ENCODE measurements at regions not wholly inside any gene's neighbourhood (a gene's known extent, or its start where the extent isn't known, plus 50 kb on each side); places are given as distances from the start of the nearest gene placed in this dataset.
"Not testable (repeated sequence)": the region's sequence is repeated elsewhere in the genome, so short reads cannot be mapped to it uniquely, and the experiment has no call there.

- H3K4me1 ChIP-seq (ENCODE audit: control insufficient read depth, insufficient read depth, low read length); H3K27me3 ChIP-seq (ENCODE audit: control insufficient read depth, insufficient read depth, low read length); H3K9me3 ChIP-seq (ENCODE audit: control insufficient read depth, low read depth, low read length); DNase-seq; H3K4me3 ChIP-seq (ENCODE audit: low read length); H3K27ac ChIP-seq (ENCODE audit: low read length); H3K36me3 ChIP-seq (ENCODE audit: control insufficient read depth, insufficient read depth, low read length): not testable (repeated sequence)
- no CpG with 5 or more reads among the region's 15 CpGs for WGBS (ENCODE audit: insufficient coverage, low lambda C conversion rate)
Observed at GRCh38 chr20:47908361-47909035, 123.2 kb upstream of the SULF2 start.

- H3K36me3 ChIP-seq (ENCODE audit: control insufficient read depth, insufficient read depth, low read length); H3K9me3 ChIP-seq (ENCODE audit: control insufficient read depth, low read depth, low read length); H3K27me3 ChIP-seq (ENCODE audit: control insufficient read depth, insufficient read depth, low read length); H3K27ac ChIP-seq (ENCODE audit: low read length); H3K4me3 ChIP-seq (ENCODE audit: low read length); DNase-seq; H3K4me1 ChIP-seq (ENCODE audit: control insufficient read depth, insufficient read depth, low read length): not testable (repeated sequence)
- WGBS (ENCODE audit: insufficient coverage, low lambda C conversion rate) = no CpG with 5 or more reads among the region's 7 CpGs
Observed at GRCh38 chr20:47907951-47908350, 122.7 kb upstream of the SULF2 start.

- no peak overlapping the region for H3K27ac ChIP-seq (ENCODE audit: low read length)
- no peaks in the 10 kb centered on the region for H3K4me1 ChIP-seq (ENCODE audit: control insufficient read depth, insufficient read depth, low read length)
- DNase-seq = no peak
- no CpG with 5 or more reads among the region's 13 CpGs for WGBS (ENCODE audit: insufficient coverage, low lambda C conversion rate)
- no peaks in the 10 kb centered on the region for H3K27me3 ChIP-seq (ENCODE audit: control insufficient read depth, insufficient read depth, low read length)
- no peaks in the 10 kb centered on the region for H3K9me3 ChIP-seq (ENCODE audit: control insufficient read depth, low read depth, low read length)
- no peaks in the 10 kb centered on the region for H3K36me3 ChIP-seq (ENCODE audit: control insufficient read depth, insufficient read depth, low read length)
- no peak overlapping the region for H3K4me3 ChIP-seq (ENCODE audit: low read length)
Observed at GRCh38 chr20:47907031-47907675, 121.9 kb upstream of the SULF2 start.

- no peak overlapping the region for H3K27ac ChIP-seq (ENCODE audit: low read length)
- 100% methylated on average over 2 of the region's 12 CpGs for WGBS (ENCODE audit: insufficient coverage, low lambda C conversion rate)
- H3K4me1 ChIP-seq (ENCODE audit: control insufficient read depth, insufficient read depth, low read length) = no peaks in the 10 kb centered on the region
- no peaks in the 10 kb centered on the region for H3K9me3 ChIP-seq (ENCODE audit: control insufficient read depth, low read depth, low read length)
- no peak overlapping the region for H3K4me3 ChIP-seq (ENCODE audit: low read length)
- no peaks in the 10 kb centered on the region for H3K27me3 ChIP-seq (ENCODE audit: control insufficient read depth, insufficient read depth, low read length)
- DNase-seq = no peak
- no peaks in the 10 kb centered on the region for H3K36me3 ChIP-seq (ENCODE audit: control insufficient read depth, insufficient read depth, low read length)
Observed at GRCh38 chr20:47906348-47906660, 121.0 kb upstream of the SULF2 start.

- Histone ChIP-seq H3K27ac (ENCODE audit: low read length) (no peak overlapping the region), H3K4me3 (ENCODE audit: low read length) (no peak overlapping the region), H3K4me1 (ENCODE audit: control insufficient read depth, insufficient read depth, low read length) (no peaks in the 10 kb centered on the region), H3K9me3 (ENCODE audit: control insufficient read depth, low read depth, low read length) (no peaks in the 10 kb centered on the region), H3K36me3 (ENCODE audit: control insufficient read depth, insufficient read depth, low read length) (no peaks in the 10 kb centered on the region), H3K27me3 (ENCODE audit: control insufficient read depth, insufficient read depth, low read length) (no peaks in the 10 kb centered on the region)
- DNase-seq = no peak
- no CpG with 5 or more reads among the region's 18 CpGs for WGBS (ENCODE audit: insufficient coverage, low lambda C conversion rate)
Observed at GRCh38 chr20:47905628-47906347, 120.5 kb upstream of the SULF2 start.

GRCh38 chr20:47903009-47903408, 117.7 kb upstream of the SULF2 start:
- not testable (repeated sequence) for H3K27ac ChIP-seq (ENCODE audit: low read length); DNase-seq; H3K4me3 ChIP-seq (ENCODE audit: low read length); H3K9me3 ChIP-seq (ENCODE audit: control insufficient read depth, low read depth, low read length); H3K27me3 ChIP-seq (ENCODE audit: control insufficient read depth, insufficient read depth, low read length); H3K4me1 ChIP-seq (ENCODE audit: control insufficient read depth, insufficient read depth, low read length); H3K36me3 ChIP-seq (ENCODE audit: control insufficient read depth, insufficient read depth, low read length)
- no CpG with 5 or more reads among the region's 3 CpGs for WGBS (ENCODE audit: insufficient coverage, low lambda C conversion rate)

- H3K4me1 ChIP-seq (ENCODE audit: control insufficient read depth, insufficient read depth, low read length); H3K4me3 ChIP-seq (ENCODE audit: low read length); H3K36me3 ChIP-seq (ENCODE audit: control insufficient read depth, insufficient read depth, low read length); DNase-seq; H3K27ac ChIP-seq (ENCODE audit: low read length); H3K27me3 ChIP-seq (ENCODE audit: control insufficient read depth, insufficient read depth, low read length); H3K9me3 ChIP-seq (ENCODE audit: control insufficient read depth, low read depth, low read length): not testable (repeated sequence)
- no CpG with 5 or more reads among the region's 7 CpGs for WGBS (ENCODE audit: insufficient coverage, low lambda C conversion rate)
Observed at GRCh38 chr20:47899313-47899712, 114.0 kb upstream of the SULF2 start.

- no peaks in the 10 kb centered on the region for H3K9me3 ChIP-seq (ENCODE audit: control insufficient read depth, low read depth, low read length)
- H3K4me3 ChIP-seq (ENCODE audit: low read length) = no peak overlapping the region
- WGBS (ENCODE audit: insufficient coverage, low lambda C conversion rate) = 100% methylated on average over 1 of the region's 11 CpGs
- no peak for DNase-seq
- no peaks in the 10 kb centered on the region for H3K4me1 ChIP-seq (ENCODE audit: control insufficient read depth, insufficient read depth, low read length)
- no peaks in the 10 kb centered on the region for H3K27me3 ChIP-seq (ENCODE audit: control insufficient read depth, insufficient read depth, low read length)
- no peak overlapping the region for H3K27ac ChIP-seq (ENCODE audit: low read length)
- H3K36me3 ChIP-seq (ENCODE audit: control insufficient read depth, insufficient read depth, low read length) = no peaks in the 10 kb centered on the region
Observed at GRCh38 chr20:47897461-47897860, 112.2 kb upstream of the SULF2 start.

GRCh38 chr20:47892681-47893080, 107.4 kb upstream of the SULF2 start:
- WGBS (ENCODE audit: insufficient coverage, low lambda C conversion rate) = no CpG with 5 or more reads among the region's 9 CpGs

GRCh38 chr20:47890708-47891107, 105.4 kb upstream of the SULF2 start:
- no CpG with 5 or more reads among the region's 5 CpGs for WGBS (ENCODE audit: insufficient coverage, low lambda C conversion rate)
- not testable (repeated sequence) for H3K4me3 ChIP-seq (ENCODE audit: low read length); H3K4me1 ChIP-seq (ENCODE audit: control insufficient read depth, insufficient read depth, low read length); DNase-seq; H3K27ac ChIP-seq (ENCODE audit: low read length); H3K27me3 ChIP-seq (ENCODE audit: control insufficient read depth, insufficient read depth, low read length); H3K9me3 ChIP-seq (ENCODE audit: control insufficient read depth, low read depth, low read length); H3K36me3 ChIP-seq (ENCODE audit: control insufficient read depth, insufficient read depth, low read length)

More at GRCh38 chr20:47892681-47893080, 107.4 kb upstream of the SULF2 start:
- H3K4me1 ChIP-seq (ENCODE audit: control insufficient read depth, insufficient read depth, low read length); H3K4me3 ChIP-seq (ENCODE audit: low read length); H3K36me3 ChIP-seq (ENCODE audit: control insufficient read depth, insufficient read depth, low read length); DNase-seq; H3K27ac ChIP-seq (ENCODE audit: low read length); H3K27me3 ChIP-seq (ENCODE audit: control insufficient read depth, insufficient read depth, low read length); H3K9me3 ChIP-seq (ENCODE audit: control insufficient read depth, low read depth, low read length): not testable (repeated sequence)
